DOHH2 (cell line): ENCODE measurements at regions not wholly inside any gene's neighbourhood (a gene's known extent, or its start where the extent isn't known, plus 50 kb on each side); places are given as distances from the start of the nearest gene placed in this dataset.

Experiments used
- CTCF ChIP-seq: fragments of 200-600 bp; sonication (generic); IDR thresholded peaks from one replicate; pipeline ENCODE4 v1.5.1; 2014; ENCODE audit warnings: antibody characterized with exemption, mild to moderate bottlenecking, low read depth, low read length; ENCODE audit not compliant: poor library complexity, severe bottlenecking
- EZH2phosphoT487 ChIP-seq: fragments of 200-600 bp; sonication (generic); IDR thresholded peaks from 2 replicates; pipeline ENCODE4 v1.6.1; 2017; ENCODE audit warnings: borderline replicate concordance, mild to moderate bottlenecking, antibody characterized with exemption, low read length, moderate library complexity, mixed read lengths

GRCh38 chr2:16130906-16131400, 190.6 kb downstream of the MYCN start:
- TF ChIP-seq CTCF (no peak), EZH2phosphoT487 (no peak)
